Stimulated activated CD8-positive, alpha-beta memory T cell treated with anti-CD3 and anti-CD28 coated beads, Interleukin-7, amount 100 ng/mL, for 4 hours (primary cell): ENCODE measurements at regions not wholly inside any gene's neighbourhood (a gene's known extent, or its start where the extent isn't known, plus 50 kb on each side); places are given as distances from the start of the nearest gene placed in this dataset.

Source experiments
- DNase-seq, 2 donors: peaks; one replicate each; pipeline ENCODE4 v3.0.0-alpha.2; 2020; ENCODE audit warnings: low read depth in 2 of 2

DNA sequence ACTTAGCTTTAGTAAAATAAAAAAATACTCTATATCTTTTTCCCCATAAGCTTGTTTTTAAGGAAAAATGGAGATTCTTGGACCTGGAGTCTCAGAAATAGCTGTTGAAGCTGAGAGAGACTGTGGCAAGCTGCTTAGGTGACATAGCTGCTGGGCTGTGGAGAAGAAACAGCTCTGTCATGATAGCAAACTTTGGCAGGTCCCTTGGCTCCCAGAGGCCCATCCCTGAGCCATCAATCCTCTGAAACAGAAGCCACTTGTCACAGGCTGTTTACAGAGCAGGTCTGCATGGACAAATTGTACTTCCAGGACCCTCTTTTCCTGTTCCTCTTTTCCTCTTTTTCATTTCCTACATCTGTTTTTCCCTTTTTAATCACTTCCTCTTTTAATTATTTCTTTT is 1370.1 kb upstream of the CRIM1 start:
- DNase-seq, result no peak

DNA sequence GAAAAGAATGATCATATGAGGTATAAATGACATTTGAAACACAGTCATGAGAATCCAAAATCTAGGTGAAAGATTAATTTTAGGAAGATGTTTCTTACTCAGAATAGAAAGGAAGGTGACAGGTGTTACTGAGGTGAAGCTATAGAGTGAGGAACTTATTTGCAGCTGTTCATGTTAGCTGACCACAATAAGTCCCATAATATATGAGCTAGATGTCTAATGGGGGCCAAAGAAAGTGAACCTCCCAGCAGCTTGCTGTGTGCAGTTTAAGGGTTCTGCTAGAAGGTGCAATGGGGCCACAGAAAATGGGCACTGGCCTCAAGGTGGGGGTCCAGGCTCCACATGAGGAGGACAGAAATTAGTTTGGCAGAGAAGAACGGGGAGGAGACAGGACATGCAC is 1374.9 kb upstream of the CRIM1 start:
- no peak for DNase-seq

DNA sequence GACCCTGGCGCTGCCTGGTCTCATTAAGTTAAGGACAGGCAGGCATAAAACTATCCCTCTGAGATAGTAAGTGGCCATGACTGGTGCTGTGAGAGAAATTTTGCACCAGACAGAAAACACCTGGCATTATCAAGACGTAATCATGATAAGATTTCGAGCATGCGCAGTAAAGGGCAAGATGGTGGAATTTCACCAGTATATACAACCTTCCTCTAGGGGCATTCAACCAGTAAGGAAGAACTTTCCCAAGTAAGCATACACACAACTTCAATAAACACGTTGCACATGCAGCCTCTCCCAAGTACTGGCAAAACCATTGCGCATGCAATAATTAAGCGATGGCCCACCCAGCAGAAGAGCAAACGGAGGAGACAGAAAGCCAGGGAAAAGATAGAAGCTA is 1376.4 kb upstream of the CRIM1 start:
- DNase-seq, result no peak

DNA sequence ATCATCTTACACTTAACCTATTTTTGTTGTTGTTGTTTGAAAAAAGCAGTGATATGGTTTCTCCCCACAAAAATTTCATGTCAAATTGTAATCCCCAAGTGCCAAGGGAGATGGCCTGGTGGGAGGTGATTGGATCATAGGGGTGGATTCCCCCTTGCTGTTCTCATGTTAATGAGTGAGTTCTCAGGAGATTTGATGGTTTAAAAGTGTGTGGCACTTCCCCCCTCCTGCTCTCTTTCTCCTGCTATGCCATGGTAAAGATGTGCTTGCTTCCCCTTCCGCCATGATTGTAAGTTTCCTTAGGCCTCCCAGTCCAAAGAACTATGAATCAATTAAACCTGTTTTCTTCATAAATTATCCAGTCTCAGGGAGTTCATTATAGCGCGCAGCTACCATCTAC is 1362.7 kb upstream of the FAM98A start:
- DNase-seq, result no peak

DNA sequence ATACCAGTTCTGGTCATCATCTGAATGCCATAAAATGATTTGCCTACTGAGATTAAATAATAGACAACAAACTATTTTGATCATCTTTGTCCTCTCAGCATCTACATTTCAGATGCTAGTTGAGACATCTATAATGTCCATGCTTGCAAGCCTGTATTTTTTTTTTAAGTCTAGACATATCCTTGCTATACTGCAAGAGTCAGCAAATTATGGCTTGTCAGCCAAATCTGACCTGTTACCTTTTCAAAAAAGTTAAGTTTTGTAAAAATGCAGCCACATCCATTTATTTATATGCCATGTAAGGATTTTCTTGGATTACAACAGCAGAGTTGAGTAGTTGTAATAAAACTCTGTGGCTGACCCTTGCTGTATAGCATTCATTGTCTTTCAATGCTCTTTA is 1355.7 kb upstream of the FAM98A start:
- no peak for DNase-seq

DNA sequence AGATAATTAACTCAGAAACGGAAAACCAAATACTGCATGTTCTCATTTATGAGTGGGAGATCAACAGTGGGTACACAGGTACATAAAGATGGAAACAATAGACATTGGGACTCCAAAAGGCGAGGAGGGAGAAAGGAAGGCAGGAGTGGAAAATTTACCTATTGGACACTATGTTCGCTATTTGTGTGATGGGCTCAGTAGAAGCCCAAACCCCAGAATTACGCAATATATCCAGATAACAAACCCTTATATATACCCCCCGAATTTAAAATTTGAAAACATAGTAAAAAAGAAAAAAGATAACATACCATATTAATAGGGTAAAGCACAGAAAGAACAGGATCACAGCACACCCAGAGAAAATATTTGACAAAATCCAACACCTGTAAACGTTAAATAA is 1351.7 kb upstream of the FAM98A start:
- no peak for DNase-seq

DNA sequence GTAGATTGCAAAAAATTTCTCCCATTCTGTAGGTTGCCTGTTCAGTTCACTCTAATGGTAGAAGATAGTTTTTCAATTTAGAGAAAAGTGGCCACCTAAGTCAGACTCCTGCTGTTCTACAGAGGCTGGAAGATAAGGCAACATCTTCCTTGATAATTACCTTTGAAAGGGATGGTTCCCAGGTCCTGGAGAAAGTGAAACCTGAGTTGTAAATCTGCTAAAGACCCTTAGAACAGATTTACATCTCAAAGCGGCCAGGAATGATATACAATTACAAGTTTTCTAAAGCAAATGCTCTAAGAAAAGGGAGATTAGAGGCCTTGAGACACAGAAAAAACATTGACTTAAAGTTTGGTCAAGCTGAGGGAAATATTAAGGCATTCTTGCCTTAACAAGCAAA is 1350.2 kb upstream of the FAM98A start:
- no peak for DNase-seq

DNA sequence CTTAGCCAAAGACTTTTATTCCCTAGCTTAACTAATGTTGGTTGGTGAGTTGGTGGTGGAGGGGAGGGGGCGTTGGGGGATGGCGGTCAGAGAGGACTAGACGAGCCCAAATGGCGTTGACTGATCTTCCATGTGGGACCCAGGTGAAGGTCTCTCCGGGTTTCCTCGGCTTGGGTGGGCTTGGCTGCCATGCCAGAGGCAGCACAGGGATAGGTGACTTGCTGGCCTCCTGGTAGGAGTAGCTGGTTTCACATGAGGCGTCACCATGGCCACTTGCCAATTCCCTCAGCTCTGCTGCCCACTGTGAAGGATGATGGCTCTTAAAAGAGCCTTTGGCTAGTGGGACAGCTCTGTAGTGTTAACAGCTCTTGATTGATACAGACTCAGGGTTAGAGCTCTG is 1337.0 kb upstream of the FAM98A start:
- no peak for DNase-seq

DNA sequence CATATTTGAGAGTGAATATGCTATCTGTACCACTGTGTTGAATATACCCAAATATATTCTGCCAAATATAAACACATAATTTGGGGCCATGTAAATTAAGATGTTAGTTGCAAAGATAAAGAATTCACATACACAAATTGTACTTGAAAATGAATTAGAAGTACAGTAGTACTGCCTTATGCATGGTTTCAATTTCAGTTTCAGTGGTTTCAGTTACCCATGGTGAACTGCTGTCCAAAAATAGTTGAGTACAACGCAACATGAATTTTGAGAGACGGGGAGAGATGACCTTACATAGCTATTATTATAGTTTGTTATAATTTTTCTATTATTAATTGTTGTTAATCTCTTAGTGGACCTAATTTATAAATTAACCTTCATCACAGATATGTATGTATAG is 1313.0 kb upstream of the FAM98A start:
- no peak for DNase-seq

DNA sequence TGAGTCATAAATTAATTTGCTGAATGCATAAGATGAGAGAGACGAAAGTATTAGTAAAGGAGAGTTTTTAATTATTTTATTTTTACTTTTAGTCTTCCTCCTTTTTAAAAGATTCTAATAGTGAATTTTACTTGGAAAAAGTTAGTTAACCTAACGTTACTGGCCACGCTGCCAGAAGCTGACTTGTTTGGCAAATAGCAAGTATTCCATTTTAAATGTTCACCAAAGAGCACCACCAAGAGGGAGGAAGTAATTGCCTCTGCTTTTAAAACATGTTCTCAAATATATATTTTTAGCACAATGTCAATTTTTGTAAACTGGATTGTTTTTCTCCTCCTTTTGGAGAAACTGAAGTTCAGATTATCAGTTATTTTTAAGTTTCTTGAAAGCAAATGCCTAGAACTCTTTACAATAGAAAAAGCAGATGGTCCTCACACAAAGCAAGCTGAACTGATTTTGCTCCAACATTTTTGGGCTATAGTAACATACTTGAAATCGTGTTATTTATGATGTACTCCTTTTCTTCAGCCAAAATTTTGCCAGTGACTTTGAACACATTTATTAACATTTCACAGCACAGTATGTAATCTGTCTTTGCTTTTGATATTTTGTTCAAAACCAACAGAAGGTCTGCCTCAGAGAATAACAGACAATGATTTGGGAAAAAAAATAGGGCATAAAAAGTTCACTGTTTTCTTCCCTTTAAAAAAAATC is 1311.0 kb upstream of the FAM98A start:
- DNase-seq, result no peak

DNA sequence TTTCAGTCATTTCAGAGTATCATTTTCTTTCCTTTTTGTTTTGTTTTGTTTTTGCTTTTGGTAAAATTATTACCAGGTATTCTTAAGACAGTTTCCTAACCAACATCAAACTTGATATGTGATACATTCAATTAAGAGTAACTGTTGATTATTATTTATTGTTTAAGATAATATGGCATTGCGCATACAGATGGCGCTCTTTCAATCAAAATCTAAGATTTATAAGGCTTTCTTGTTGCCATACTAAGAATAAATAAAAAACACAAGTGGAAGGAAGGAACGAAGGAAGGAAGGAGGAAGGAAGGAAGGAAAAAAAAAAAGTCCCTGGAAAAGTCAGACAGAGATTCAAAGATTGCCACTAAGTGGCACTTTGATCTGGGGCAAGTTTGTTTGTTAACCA is 1308.7 kb upstream of the FAM98A start:
- no peak for DNase-seq

DNA sequence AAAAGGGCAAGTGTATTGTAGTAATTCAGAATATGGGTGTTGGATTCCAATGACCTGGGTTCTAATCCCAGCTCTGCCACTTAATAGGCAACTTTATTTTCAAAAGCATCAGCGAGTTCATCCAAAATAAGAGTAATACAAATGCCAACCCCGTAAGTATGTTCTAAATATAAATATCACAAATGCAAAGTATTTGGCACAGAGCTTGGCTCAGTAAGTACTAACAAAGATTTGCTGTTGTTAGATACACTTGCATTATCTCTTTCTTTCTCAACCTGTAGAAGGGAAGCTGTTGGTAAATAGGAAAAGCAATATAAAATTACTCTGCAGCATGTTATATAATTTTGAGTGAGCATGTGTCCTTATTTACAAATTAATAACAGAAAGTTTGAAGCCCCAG is 1302.6 kb upstream of the FAM98A start:
- DNase-seq, result no peak

DNA sequence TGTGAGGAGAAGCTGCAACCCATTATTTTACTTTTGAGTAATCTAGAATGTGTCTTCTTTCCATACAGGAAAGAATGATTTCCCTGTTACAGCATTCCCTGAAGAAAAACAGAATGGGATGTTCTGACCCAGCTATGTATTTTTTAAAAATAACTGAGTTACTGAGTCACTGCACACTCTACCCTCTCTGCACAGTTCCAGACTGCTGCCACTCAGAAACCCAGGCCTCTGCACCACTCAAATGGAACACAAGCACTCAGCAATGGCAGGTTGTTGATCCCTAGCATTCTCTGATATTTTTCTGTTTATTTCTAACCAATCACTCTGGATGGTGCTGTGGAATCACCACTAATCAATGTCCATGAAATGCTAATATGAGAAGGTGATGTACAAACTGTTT is 1300.0 kb upstream of the FAM98A start:
- no peak for DNase-seq

DNA sequence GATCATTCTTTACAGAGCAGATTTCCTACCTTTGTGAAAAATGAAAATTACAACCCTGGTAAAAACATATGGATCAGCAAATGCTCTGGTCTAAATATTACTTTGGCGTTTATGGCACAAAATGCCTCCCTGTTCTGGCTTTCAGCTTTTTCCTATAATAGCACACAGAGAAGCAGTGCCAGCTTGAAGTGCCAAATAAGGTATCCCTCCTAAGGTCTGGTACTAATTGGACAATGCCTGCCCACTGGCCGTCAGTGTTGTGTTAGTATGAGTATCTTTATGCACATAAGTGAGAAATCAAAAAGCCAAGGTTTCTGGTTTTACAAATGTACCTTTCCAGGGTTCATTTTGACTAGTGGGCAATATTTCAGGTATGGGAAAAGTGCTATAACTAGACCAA is 1293.7 kb upstream of the FAM98A start:
- no peak for DNase-seq

DNA sequence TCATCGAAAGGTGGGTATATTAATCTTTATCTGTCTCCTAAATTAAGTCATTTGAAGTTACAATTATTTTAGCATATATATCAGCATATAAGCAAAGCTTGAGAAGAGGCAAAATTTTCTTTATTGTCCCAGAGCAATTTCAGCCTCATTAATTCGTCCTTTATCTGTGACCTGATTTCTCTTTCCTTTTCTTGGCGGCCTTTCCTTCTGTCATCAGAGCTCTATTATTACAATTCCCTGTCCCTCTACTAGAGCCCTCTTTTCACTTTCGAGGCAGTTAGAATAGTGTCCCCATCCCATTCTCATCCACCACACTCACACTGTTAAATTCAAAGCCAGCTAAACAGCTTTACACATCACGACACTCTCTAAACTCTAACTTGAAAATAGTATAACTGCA is 1293.2 kb upstream of the FAM98A start:
- DNase-seq, result no peak

DNA sequence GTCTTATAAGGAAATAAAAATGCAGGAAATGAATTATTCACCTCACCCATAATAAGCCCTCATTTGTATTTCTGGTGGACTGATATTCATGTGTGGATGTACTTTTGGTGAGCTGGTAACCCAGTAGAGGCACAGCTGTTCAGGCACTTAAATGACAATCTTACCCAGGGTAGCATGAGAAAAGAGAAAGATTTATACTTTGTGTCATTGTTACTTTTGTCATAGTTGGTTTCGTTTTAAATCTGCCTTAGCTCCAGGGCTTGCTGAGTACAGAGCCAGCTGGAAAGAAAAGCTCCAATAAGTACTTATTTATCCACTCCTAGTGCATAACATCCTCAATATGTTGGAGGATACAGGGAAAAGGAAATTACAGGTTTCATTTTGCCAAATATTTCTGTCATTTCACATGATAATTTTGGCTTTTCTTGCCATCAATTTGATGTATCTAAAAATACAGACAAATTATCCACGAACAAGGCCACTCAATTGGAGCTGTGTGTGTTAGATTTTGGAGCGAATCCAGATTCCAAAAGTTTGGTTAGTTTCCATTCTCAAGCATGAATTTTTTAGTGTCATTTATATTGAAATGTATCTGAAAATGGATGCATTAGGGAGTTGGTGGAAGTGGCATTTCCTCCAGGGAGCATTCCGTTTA is 1276.1 kb upstream of the FAM98A start:
- no peak for DNase-seq

DNA sequence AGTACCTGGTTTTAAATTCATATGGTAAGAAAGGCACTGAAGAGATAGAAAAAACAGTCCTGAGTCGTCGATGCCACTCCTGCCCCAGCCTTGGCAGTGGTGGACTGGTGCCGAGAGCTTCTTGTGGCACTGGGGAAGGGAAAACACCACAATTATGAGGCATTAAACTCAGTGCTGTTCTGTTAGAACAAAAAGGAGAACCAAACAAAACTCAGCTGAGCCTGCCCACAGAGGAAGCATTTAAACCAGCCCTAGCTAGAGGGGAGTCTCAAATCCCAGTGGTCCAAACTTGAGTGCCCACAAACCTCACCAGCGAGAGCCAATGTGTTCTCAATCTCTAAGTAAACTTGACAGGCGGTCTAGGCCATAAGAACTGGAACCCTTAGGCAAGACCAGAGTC is 1254.5 kb upstream of the FAM98A start:
- no peak for DNase-seq

DNA sequence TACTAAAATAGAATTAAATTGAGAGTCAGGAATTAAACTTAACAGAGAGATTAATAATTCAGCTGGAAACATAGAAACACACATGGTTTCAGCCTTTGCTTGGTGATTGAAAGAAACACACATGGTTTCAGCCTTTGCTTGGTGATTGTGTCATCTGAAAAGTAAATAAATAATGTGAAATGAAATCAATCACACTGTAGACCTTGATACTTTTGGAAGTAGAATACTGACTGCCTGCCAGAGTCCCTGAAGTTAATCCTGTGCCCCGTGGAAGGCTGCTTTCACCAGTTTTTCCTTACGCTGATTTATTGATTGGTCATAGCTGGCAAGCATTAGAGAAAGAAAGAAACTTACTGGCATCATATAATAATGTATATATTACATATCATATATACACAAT is 1252.7 kb upstream of the FAM98A start:
- DNase-seq, result no peak

DNA sequence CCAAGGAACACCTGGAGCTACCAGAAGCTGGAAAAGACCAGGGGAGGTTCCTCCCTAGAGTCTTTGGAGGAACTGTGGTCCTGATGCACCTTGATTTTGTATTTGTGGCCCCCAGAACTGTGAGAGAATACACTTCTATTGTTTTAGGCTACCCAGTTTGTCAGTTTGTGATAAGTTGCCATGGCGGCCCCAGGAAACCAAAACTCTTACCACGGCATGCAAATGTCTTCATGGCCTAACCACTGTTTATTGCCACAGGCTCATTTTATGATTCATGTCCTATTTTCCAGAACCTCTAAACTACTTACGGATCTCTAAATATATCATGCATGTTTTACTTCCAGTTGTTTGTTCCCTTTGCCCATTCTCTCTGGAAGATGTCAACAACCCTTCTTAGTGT is 1250.7 kb upstream of the FAM98A start:
- DNase-seq, result no peak

DNA sequence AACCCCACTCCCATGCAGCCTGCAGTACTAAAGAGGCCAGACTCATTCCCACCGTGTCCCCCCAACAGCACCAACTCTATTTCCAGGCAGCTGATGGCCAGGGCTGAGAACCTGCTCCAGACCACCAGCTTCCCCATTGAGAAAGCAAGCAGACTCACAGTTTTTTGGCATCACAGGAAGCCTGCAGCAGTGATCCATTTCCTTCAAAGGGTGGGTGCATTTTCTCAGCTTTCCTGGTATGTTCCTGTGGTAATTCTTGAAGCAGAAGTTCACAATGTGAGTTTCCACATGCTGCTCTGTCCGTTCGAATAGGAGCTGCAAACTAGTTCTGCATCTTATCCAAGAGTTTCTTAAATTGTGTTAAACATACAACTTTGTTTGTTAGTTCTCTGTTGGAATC is 1249.6 kb upstream of the FAM98A start:
- no peak for DNase-seq

DNA sequence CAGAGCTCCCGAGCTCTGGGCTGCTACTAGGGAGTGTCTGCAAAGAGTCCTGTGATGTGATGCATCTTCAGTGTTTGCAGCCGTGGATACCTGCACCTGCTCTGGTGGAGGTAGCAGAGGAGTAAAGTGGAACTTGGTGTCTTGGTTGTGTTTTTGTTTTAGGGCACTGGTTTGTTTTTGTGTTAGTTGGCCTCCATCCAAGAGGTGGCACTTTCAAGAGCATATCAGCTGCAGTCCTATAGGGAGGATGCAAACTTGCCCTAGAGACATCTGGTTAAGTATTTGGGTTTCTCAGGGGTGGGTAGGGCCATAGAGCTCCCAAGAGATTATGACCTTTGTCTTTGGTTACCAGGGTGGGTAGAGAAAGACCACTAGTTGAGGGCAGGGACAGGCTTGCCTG is 1249.0 kb upstream of the FAM98A start:
- no peak for DNase-seq

DNA sequence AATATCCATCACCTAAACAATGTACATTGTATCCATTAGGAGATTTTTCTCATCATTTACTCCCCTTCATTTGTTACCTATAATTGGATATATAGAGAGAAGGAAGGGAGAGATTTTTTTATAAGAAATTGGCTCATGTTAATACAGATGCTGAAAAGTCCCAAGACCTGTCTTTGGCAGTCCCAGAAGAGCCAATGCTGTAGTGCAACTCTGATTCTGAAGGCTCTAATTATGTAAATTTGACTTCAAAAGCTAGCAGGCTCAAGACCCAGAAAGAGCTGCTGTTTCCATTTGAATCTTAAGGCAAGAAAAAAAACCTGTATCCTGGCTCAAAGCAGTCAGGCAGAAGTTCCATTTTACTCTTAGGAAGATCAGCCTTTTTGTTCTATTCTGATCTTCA is 1245.5 kb upstream of the FAM98A start:
- no peak for DNase-seq

DNA sequence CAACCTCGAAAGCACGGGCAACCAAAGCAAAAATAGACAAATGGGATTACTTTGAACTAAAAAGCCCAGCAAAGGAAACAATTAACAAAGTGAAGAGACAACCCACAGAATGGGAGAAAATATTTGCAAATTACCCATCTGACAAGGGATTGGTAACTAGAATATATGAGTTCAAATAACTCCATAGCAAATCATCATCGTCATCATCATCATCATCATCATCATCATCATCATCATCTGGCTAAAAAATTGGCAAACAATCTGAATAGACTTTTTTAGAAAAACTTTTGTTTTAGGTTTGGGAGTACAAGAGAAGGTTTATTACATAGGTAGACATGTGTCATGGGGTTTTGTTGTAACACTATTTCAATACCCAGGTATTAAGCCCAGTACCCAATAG is 1239.3 kb upstream of the FAM98A start:
- no peak for DNase-seq

DNA sequence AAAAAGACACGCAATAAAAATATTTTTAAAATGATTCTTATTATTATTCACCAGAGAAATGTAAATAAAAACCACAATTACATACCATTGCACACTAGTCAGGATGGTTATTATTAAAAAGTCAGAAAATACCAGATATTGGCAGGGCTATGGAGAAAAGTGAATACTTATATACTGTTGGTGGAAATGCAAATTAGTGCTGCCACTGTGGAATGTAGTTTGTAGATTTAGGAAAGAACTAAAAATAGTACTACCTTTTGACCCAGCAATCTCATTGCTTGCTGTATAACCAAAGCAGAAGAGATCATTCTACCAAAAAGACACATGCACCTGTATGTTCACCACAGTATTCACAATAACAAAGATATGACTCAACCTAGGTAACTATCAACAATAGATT is 1237.3 kb upstream of the FAM98A start:
- no peak for DNase-seq
